ENCODE measurements at regions not wholly inside any gene's neighbourhood (a gene's known extent, or its start where the extent isn't known, plus 50 kb on each side); places are given as distances from the start of the nearest gene placed in this dataset.
"Not testable (repeated sequence)": the region's sequence is repeated elsewhere in the genome, so short reads cannot be mapped to it uniquely, and the experiment has no call there.

- DNase-seq (ENCODE audit: low read depth in 2 of 3, low spot score in 2 of 3): no peak
These were observed 649.5 kb downstream of the LRRC70 start for GRCh38 chr5:63228154-63228553.

GRCh38 chr5:63220244-63220643 lies 641.6 kb downstream of the LRRC70 start:
- no peak for DNase-seq (ENCODE audit: low read depth in 2 of 3, low spot score in 2 of 3)

- no peak for DNase-seq (ENCODE audit: low read depth in 2 of 3, low spot score in 2 of 3)
These were observed 638.8 kb downstream of the LRRC70 start for GRCh38 chr5:63217422-63217821.

- DNase-seq (ENCODE audit: low read depth in 2 of 3, low spot score in 2 of 3): no peak
These were observed 634.6 kb downstream of the LRRC70 start for GRCh38 chr5:63213256-63213655.

- no peak for DNase-seq (ENCODE audit: low read depth in 2 of 3, low spot score in 2 of 3)
These were observed 633.0 kb downstream of the LRRC70 start for GRCh38 chr5:63211448-63212132.

- no peak for DNase-seq (ENCODE audit: low read depth in 2 of 3, low spot score in 2 of 3)
These were observed 627.4 kb downstream of the LRRC70 start for GRCh38 chr5:63205976-63206375.

GRCh38 chr5:63201738-63202137 lies 623.1 kb downstream of the LRRC70 start:
- no peak for DNase-seq (ENCODE audit: low read depth in 2 of 3, low spot score in 2 of 3)

- DNase-seq (ENCODE audit: low read depth in 2 of 3, low spot score in 2 of 3): no peak
These were observed 615.5 kb downstream of the LRRC70 start for GRCh38 chr5:63194126-63194525.

GRCh38 chr5:63180190-63180589 lies 601.6 kb downstream of the LRRC70 start:
- not testable (repeated sequence) for DNase-seq (ENCODE audit: low read depth in 2 of 3, low spot score in 2 of 3)

GRCh38 chr5:63175850-63176249 lies 597.2 kb downstream of the LRRC70 start:
- DNase-seq (ENCODE audit: low read depth in 2 of 3, low spot score in 2 of 3): no peak

GRCh38 chr5:63170486-63170885 lies 591.9 kb downstream of the LRRC70 start:
- DNase-seq (ENCODE audit: low read depth in 2 of 3, low spot score in 2 of 3): no peak

GRCh38 chr5:63164838-63165535 lies 586.4 kb downstream of the LRRC70 start:
- DNase-seq (ENCODE audit: low read depth in 2 of 3, low spot score in 2 of 3): no peak

- DNase-seq (ENCODE audit: low read depth in 2 of 3, low spot score in 2 of 3): no peak
These were observed 585.7 kb downstream of the LRRC70 start for GRCh38 chr5:63164339-63164738.

- no peak for DNase-seq (ENCODE audit: low read depth in 2 of 3, low spot score in 2 of 3)
These were observed 576.7 kb downstream of the LRRC70 start for GRCh38 chr5:63155310-63155631.

GRCh38 chr5:63154476-63155309 lies 576.1 kb downstream of the LRRC70 start:
- DNase-seq (ENCODE audit: low read depth in 2 of 3, low spot score in 2 of 3): no peak

GRCh38 chr5:63152871-63153270 lies 574.3 kb downstream of the LRRC70 start:
- DNase-seq (ENCODE audit: low read depth in 2 of 3, low spot score in 2 of 3): no peak

GRCh38 chr5:63145167-63145566 lies 566.5 kb downstream of the LRRC70 start:
- no peak for DNase-seq (ENCODE audit: low read depth in 2 of 3, low spot score in 2 of 3)

GRCh38 chr5:63141591-63141990 lies 563.0 kb downstream of the LRRC70 start:
- DNase-seq (ENCODE audit: low read depth in 2 of 3, low spot score in 2 of 3): no peak

GRCh38 chr5:63135291-63135690 lies 556.7 kb downstream of the LRRC70 start:
- DNase-seq (ENCODE audit: low read depth in 2 of 3, low spot score in 2 of 3): no peak

GRCh38 chr5:63131626-63132285 lies 553.1 kb downstream of the LRRC70 start:
- DNase-seq (ENCODE audit: low read depth in 2 of 3, low spot score in 2 of 3): no peak

- no peak for DNase-seq (ENCODE audit: low read depth in 2 of 3, low spot score in 2 of 3)
These were observed 550.1 kb downstream of the LRRC70 start for GRCh38 chr5:63128761-63129160.
